Renal pelvis (tissue), 1 donor: ENCODE measurements at regions not wholly inside any gene's neighbourhood (a gene's known extent, or its start where the extent isn't known, plus 50 kb on each side); places are given as distances from the start of the nearest gene placed in this dataset.

Experiments used
- DNase-seq: peaks from one replicate; pipeline ENCODE4 v3.0.0-alpha.2; 2013

- peak; percentile 87 for DNase-seq
These were observed 54.4 kb downstream of the ZNF503 start for GRCh38 chr10:75347186-75347585.

- no peak for DNase-seq
These were observed 55.8 kb downstream of the ZNF503 start for GRCh38 chr10:75345738-75346137.

DNA sequence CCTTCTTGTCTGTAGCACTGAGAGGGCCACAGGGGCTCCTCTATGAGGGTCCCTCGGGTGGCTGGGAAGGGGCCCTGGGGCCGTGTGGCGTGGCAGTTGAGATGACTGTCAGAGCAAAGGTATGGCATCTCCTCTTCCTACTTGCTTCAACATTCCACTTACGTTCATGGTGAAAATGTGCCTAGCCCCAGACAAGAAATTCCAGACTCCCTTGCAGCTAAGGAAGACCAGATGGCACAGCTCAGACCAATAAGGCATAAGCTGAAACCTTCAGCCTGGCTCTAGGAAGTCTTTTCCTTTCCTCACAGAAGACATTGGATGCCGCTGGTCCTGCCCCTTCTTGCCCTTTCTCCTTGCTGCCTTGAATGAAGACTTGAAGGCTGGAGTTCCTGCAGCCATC is 57.4 kb downstream of the ZNF503 start:
- no peak for DNase-seq

DNA sequence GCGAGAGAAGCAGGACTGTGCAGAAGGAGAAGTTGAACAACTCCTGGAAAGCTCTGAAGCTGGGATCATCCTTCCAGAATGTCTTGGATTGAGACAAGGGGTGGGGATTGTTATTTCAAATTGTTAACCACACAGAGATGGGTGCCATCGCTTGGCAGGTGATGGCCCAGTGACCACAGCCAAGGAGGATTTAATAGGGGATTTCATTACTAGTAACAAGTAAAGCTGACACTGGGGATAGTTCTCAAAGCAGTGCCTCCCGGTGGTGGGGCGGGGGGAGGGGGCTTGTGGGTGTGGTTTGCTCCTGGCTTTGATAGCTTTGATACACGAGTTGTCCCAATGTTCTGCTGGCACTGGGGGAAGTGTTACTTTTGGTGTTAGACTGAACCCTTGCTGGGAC is 59.2 kb downstream of the ZNF503 start:
- no peak for DNase-seq

DNA sequence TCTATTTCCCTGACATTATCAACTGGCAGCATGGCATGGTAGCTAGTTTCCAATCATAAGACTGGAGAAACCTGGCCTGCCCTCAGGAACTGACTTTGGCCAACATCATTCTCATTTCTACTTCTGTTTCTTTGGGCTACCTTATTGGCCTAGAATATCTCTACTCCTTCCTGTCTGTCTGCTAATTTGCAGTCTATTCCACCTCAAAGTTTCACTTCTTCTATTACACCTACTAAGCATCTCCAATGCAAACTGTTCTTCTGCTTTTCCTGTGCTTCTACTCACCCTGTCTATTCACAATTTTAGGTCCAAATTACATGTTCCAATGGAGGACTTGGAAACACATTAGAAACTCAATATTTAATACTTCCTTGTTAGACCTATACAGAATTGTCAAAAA is 65.6 kb downstream of the ZNF503 start:
- no peak for DNase-seq

GRCh38 chr10:75335191-75335590 is 66.4 kb downstream of the ZNF503 start:
- DNase-seq = no peak

- DNase-seq = no peak
These were observed 66.8 kb downstream of the ZNF503 start for GRCh38 chr10:75334720-75335119.

- DNase-seq = no peak
These were observed 69.5 kb downstream of the ZNF503 start for GRCh38 chr10:75332081-75332480.

DNA sequence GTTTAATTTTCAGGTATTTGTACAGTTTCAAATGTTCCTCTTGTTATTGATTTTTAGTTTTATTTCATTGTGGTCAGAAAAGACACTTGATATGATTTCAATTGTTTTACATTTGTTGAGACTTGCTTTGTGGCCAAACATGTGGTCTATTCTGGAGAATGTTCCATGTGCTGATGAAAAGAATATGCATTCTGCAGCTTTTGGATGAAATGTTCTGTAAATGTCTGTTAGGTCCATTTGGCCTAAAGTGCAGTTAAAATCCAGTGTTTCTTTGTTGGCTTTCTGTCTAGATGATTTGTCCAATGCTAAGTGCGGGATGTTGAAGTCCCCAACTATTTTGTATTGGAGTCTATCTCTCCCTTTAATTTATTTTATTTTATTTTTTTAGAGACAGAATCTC is 70.5 kb downstream of the ZNF503 start:
- no peak for DNase-seq

DNA sequence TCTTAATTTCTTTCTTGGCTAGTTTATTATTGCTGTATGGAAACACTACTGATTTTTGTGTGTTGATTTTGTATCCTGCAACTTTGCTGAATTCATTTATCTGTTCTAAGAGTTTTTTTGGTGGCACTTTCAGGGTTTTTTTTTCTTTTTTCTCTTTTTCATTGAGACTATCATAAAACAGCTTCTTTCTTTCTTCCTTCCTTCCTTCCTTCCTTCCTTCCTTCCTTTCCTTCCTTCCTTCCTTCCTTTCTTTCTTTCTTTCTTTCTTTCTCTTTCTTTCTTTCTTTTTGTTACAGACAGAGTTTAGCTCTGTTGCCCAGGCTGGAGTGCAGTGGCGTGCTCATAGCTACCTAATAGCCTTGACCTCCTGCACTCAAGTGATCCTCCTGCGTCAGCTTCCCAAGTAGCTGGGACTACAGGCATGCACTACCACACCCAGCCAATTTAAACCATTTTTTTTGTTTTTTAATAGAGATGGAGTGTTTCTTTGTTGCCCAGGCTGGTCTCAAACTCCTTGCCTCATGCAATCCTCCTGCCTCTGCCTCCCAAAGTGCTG is 72.3 kb downstream of the ZNF503 start:
- no peak for DNase-seq

GRCh38 chr10:75326306-75326705 is 75.3 kb downstream of the ZNF503 start:
- DNase-seq = no peak

- no peak for DNase-seq
These were observed 82.3 kb downstream of the ZNF503 start for GRCh38 chr10:75319274-75319673.

GRCh38 chr10:75314570-75314969 is 78.8 kb upstream of the COMTD1 start:
- DNase-seq = no peak

- no peak for DNase-seq
These were observed 76.7 kb upstream of the COMTD1 start for GRCh38 chr10:75312440-75312839.

DNA sequence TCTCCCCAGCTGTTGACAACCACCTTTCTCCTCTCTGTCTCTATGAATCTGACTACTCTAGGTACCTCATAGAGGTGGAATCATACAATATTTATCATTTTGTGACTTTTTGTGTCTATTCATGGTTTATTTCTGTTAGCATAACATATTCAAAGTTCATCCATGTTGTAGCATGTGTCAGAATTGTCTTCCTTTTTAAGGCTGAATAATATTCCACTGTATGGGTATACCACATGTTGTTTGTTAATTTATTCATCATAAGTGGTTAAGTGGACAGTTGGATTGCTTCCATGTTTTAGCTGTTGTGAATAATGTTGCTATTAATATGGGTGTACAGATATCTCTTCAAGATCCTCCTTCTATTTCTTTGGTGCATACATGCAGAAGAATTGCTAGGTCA is 69.9 kb upstream of the COMTD1 start:
- DNase-seq = no peak

DNA sequence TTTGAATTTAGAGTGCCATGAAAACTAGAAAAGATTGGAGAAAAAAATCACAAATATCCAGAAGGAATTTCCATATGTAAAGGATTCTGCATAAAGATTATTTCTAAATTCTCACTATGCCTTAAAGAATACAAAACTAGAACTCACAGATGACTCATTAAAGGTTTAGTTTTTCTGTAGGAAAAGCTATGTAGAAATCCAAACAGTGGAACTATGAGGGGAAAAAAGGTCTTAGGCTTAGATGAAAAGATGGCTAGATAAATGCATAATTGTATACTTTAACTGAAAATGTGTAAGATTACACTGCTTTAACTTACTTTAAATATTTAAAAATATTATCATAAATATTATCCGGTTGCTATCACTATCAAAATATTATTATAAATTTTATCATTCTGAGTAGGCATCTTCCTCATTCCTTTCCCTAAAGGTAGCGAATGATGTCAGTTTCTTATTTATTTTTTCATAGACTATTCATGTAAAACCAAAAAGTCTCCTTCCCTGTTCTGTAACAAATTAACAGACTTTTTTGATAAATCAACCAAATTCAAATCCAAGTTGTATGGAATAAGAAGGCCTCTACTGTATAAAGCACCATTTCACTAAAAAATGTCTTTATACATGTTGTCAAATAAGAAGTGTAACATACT is 69.1 kb upstream of the COMTD1 start:
- no peak for DNase-seq

DNA sequence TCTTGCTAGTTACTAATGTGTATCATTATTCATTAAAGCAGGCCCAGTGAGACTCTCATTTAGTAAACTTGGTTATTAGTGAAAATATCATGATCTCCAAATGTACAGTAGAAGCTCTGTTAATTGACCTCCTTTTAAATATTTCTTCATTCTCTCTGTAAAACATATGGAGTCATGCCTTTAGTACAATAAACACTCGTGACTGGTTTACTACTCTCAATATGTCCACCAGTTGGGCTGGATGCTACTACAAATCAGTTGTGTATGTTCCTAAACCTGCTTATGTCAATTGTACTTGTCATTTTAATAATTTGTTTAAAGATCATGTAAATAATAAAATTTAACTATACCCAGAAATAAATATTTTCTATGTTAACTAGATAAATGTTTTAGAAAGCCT is 68.6 kb upstream of the COMTD1 start:
- DNase-seq = no peak

GRCh38 chr10:75303045-75303777 is 67.5 kb upstream of the COMTD1 start:
- DNase-seq = no peak

- no peak for DNase-seq
These were observed 66.3 kb upstream of the COMTD1 start for GRCh38 chr10:75302029-75302428.

DNA sequence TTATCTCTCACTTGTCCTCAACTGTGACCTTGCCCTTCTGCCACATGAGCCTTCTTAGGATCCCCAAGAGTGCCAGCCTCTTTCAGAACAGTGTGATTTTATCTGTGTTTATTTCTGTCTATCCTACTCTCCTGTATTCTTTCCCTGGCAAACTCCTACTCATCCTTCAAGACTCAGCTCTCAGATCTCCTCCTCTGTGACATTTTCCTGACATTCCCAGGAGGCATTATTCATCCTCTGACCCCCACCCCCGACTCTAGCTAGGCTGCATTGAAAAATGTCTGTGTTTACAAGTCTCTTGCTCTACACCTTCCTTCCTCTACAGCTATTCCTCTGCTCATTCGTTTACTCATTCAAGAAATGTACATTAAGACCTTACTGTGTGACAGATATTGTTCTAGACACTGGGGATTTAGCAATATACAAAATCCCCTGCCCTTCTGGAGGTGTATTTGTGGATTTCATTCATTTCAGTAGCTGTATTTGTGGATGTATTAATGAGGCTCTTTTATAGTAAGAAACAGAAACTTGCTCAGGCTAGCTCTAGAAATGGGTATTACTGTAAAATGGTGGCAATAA is 61.4 kb upstream of the COMTD1 start:
- DNase-seq = no peak

GRCh38 chr10:75295868-75296441 is 60.2 kb upstream of the COMTD1 start:
- DNase-seq = peak; percentile 61

DNA sequence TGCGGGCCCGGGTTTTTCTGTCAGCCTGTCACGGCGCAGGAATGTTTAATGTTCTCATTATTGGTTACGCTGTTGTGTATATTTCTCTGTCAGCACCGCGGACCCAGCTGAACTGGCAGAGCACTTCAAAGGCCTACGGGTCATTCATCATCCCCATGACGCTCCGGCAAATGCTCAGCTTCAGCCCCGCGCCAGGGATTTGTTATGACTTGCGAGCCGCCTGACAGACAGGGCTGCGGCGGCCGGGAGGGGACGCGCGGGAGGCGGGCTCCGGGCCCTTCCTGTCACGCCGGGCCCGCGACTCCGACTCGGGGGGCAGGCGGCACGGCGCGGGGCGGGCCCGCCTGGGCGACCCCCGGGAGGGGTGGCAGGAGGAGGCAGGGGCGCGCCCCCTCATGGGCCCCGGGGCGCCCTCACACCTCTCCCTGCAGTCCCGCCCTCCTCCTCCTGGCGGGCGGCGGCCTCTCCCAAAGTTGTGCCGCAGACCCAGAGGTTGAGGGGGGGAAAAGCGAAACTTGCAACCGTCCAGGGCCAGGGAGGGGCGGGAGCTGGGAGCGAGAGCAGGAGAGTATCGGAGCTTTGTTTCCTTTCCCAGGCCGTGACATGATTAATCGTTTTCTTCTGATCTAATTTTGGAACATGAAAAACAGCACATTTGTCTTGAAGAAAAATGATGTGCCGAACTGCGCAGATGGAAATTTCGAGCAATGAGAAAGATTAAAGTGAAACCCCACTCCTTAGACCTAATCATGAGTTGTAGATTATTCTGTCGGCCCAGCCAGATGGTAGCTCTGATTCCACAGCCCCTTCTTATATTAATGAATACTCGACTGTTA is 59.3 kb upstream of the COMTD1 start:
- peak; percentile 94 for DNase-seq
